Upper lobe of right lung (tissue), 1 donor: ENCODE measurements at regions not wholly inside any gene's neighbourhood (a gene's known extent, or its start where the extent isn't known, plus 50 kb on each side); places are given as distances from the start of the nearest gene placed in this dataset.

Experiments
- ATAC-seq: fragments of 200-7000 bp; cut with Tn5 transposase; one replicate; pipeline ENCODE4 v1.9.1; 2020; ENCODE audit warnings: mild to moderate bottlenecking, moderate library complexity
- DNase-seq: peaks from one replicate; pipeline ENCODE4 v3.0.0-alpha.2; 2020
- H3K27ac ChIP-seq: fragments of 200-600 bp; one replicate; pipeline ENCODE4 v1.8.0; 2022
- H3K27me3 ChIP-seq: fragments of 200-600 bp; one replicate; pipeline ENCODE4 v1.8.0; 2022; ENCODE audit warnings: mild to moderate bottlenecking
- H3K36me3 ChIP-seq: fragments of 200-600 bp; one replicate; pipeline ENCODE4 v1.8.0; 2022
- H3K4me1 ChIP-seq: fragments of 200-600 bp; one replicate; pipeline ENCODE4 v1.8.0; 2022
- H3K4me3 ChIP-seq: fragments of 200-600 bp; one replicate; pipeline ENCODE4 v1.8.0; 2022; ENCODE audit warnings: mild to moderate bottlenecking
- H3K9me3 ChIP-seq: fragments of 200-600 bp; one replicate; pipeline ENCODE4 v1.8.0; 2022
- CTCF ChIP-seq: fragments of 200-600 bp; IDR thresholded peaks from one replicate; pipeline ENCODE4 v1.8.0; 2022; ENCODE audit warnings: antibody characterized with exemption
- intact Hi-C: fragments of 100-400 bp; cut with DNase I; formaldehyde crosslinking; loops from one replicate; pipeline ENCODE4 v1.11.0; 2022
- donor health status: DM: no; HTN: yes; CAD: no; lungs with severe emphysema.

- no peak overlapping the region for H3K27ac ChIP-seq
- no peak overlapping the region for H3K4me3 ChIP-seq
- peaks cover 17% of the 10 kb centered on the region for H3K9me3 ChIP-seq
- H3K36me3 ChIP-seq: no peaks in the 10 kb centered on the region
- peak; percentile 59 for ATAC-seq
- intact Hi-C loops: no loop called here
- no peak for TF ChIP-seq CTCF
- H3K27me3 ChIP-seq: no peaks in the 10 kb centered on the region
- no peaks in the 10 kb centered on the region for H3K4me1 ChIP-seq
- DNase-seq: no peak
Observed at GRCh38 chr3:130609166-130609979, 92.4 kb downstream of the COL6A6 start.

DNA sequence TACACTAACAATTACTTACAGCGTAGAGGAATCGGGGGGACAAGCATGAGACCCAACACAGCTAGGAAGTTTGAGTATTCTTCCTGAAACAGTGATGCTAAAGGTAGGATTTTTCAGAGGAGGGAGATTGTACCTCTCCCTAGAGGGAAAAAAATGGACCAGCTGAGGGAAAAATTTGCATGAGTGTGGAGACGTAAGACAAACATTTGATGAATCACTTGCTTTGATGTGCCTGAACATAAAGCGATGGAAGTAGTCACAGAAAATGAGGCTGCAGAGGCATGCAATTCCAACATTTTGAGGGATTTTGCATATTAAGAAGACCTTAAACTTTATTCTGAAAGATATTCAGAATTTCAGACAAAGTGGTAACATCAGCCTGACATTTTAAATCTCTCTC, 102.2 kb downstream of the COL6A6 start:
- TF ChIP-seq CTCF: no peak
- H3K36me3 ChIP-seq: no peaks in the 10 kb centered on the region
- no peak overlapping the region for H3K4me3 ChIP-seq
- ATAC-seq: no peak
- no peaks in the 10 kb centered on the region for H3K4me1 ChIP-seq
- intact Hi-C loops: no loop called here
- H3K27me3 ChIP-seq: no peaks in the 10 kb centered on the region
- DNase-seq: no peak
- H3K27ac ChIP-seq: no peak overlapping the region
- H3K9me3 ChIP-seq: no peaks in the 10 kb centered on the region

GRCh38 chr3:130621824-130622223, 104.8 kb downstream of the COL6A6 start:
- no peak overlapping the region for H3K4me3 ChIP-seq
- no peak for TF ChIP-seq CTCF
- ATAC-seq: no peak

GRCh38 chr3:130626049-130626448, 109.1 kb downstream of the COL6A6 start:
- no peak for TF ChIP-seq CTCF
- no peaks in the 10 kb centered on the region for H3K27me3 ChIP-seq
- no peaks in the 10 kb centered on the region for H3K4me1 ChIP-seq
- no peak for ATAC-seq
- H3K9me3 ChIP-seq: no peaks in the 10 kb centered on the region
- H3K27ac ChIP-seq: no peak overlapping the region
- H3K36me3 ChIP-seq: no peaks in the 10 kb centered on the region
- no peak overlapping the region for H3K4me3 ChIP-seq
- intact Hi-C loops: no loop called here
- no peak for DNase-seq

More at GRCh38 chr3:130621824-130622223, 104.8 kb downstream of the COL6A6 start:
- Histone ChIP-seq H3K36me3 (no peaks in the 10 kb centered on the region), H3K27ac (no peak overlapping the region), H3K27me3 (no peaks in the 10 kb centered on the region), H3K9me3 (no peaks in the 10 kb centered on the region), H3K4me1 (no peaks in the 10 kb centered on the region)
- intact Hi-C loops: no loop called here
- no peak for DNase-seq

DNA sequence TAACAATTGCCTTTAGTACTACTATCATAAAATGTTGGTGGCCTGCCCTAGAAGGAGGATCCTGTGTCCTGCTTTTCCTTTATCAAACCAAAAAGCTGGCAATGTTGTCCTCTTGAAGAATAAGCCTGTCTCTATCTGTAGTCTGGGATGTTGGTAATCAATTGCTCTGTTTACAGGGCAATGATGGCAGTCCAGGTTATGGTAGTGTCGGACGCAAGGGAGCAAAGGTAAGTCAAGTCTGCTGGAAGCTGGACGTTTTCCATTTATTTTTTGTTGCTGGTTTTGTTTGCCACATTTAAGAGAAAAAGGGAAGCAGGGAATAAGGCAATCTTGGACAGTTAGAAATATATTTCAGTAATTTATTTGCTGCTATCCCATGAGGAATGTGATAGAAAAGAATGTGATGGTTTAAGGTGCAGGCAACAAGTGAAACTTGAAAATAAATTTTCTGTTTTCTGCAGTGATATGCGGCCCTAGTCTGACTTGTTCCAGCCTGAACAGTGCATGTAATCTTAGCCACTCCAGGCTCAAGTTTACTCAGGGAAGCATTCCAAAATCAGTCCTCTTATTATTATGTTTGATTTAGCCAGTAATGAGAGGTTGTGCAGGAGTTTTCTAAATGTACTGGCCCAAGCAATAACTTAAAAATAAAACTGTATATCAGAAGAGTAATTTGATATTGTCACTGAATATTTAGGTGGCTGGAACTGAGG, 110.3 kb downstream of the COL6A6 start:
- ATAC-seq: peak; percentile 61
- TF ChIP-seq CTCF: no peak
- no peaks in the 10 kb centered on the region for H3K9me3 ChIP-seq
- H3K4me3 ChIP-seq: no peak overlapping the region
- no peaks in the 10 kb centered on the region for H3K36me3 ChIP-seq
- H3K27me3 ChIP-seq: no peaks in the 10 kb centered on the region
- DNase-seq: no peak
- H3K27ac ChIP-seq: no peak overlapping the region
- intact Hi-C loops: no loop called here
- H3K4me1 ChIP-seq: no peaks in the 10 kb centered on the region
